Osteocyte (in vitro differentiated cells): ENCODE measurements at regions not wholly inside any gene's neighbourhood (a gene's known extent, or its start where the extent isn't known, plus 50 kb on each side); places are given as distances from the start of the nearest gene placed in this dataset.
"Not testable (repeated sequence)": the region's sequence is repeated elsewhere in the genome, so short reads cannot be mapped to it uniquely, and the experiment has no call there.

Experiments
- DNase-seq: peaks from one replicate; pipeline ENCODE4 v3.0.0; 2021; ENCODE audit warnings: mixed read lengths; ENCODE audit not compliant: unreplicated experiment; ENCODE audit errors: extremely low spot score
- H3K27ac Mint-ChIP-seq: one replicate; pipeline ENCODE4 v1.8.0; 2021; ENCODE audit warnings: mild to moderate bottlenecking, mixed read lengths; ENCODE audit not compliant: unreplicated experiment
- H3K27me3 Mint-ChIP-seq: one replicate; pipeline ENCODE4 v1.8.0; 2021; ENCODE audit warnings: mixed read lengths; ENCODE audit not compliant: unreplicated experiment
- H3K36me3 Mint-ChIP-seq: one replicate; pipeline ENCODE4 v1.8.0; 2021; ENCODE audit warnings: mixed read lengths; ENCODE audit not compliant: unreplicated experiment
- H3K4me1 Mint-ChIP-seq: one replicate; pipeline ENCODE4 v1.8.0; 2021; ENCODE audit warnings: mixed read lengths; ENCODE audit not compliant: unreplicated experiment
- H3K4me3 Mint-ChIP-seq: one replicate; pipeline ENCODE4 v1.8.0; 2021; ENCODE audit warnings: mild to moderate bottlenecking, moderate library complexity, mixed read lengths; ENCODE audit not compliant: unreplicated experiment
- H3K9me3 Mint-ChIP-seq: one replicate; pipeline ENCODE4 v1.8.0; 2021; ENCODE audit warnings: mixed read lengths; ENCODE audit not compliant: unreplicated experiment
- TF ChIP-seq, protein P1 (sequence below): fragments of 200-600 bp; sonication (generic); IDR thresholded peaks from 2 replicates; pipeline ENCODE4 v1.5.0; 2021; ENCODE audit warnings: antibody characterized with exemption, mild to moderate bottlenecking, moderate library complexity

DNA sequence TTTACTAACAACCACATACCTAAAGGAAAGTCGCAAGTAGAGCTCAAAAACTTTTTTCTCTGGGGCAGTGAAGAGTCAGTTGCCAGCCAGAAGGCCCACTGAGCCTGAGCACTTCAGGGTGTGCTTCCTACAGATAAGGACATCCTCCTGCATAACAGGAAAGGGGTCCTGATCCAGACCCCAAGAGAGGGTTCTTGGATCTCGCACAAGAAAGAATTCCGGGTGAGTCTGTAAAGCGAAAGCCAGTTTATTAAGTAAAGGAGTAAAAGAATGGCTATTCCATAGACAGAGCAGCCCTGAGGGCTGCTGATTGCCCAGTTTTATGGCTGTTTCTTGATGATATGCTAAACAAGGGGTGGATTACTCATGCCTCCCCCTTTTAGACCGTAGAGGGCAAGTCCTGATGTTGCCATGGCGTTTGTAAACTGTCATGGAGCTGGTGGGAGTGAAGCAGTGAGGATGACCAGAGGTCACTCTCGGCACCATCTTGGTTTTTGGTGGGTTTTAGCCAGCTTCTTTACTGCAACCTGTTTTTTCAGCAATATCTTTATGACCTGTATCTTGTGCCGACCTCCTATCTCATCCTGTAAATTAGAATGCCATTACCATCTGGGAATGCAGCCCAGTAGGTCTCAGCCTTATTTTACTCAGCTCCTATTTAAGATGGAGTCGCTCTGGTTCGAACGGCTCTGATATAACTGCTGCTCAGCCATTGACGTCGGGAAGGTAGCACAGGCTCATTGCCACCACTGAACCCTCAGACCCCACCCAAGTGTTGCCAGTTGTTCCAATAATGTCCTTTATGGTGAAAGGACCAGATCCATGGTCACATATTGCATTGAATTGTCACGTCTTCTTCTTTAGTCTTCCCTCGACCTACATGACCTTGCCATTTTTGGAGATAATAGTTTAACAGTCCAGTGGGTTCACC lies 96.6 kb upstream of the ERRFI1 start:
- Mint-ChIP-seq H3K27ac (peak overlapping the region; percentile 95), H3K36me3 (peaks cover 2% of the 10 kb centered on the region), H3K27me3 (no peaks in the 10 kb centered on the region), H3K9me3 (no peaks in the 10 kb centered on the region), H3K4me3 (no peak overlapping the region), H3K4me1 (peaks cover 48% of the 10 kb centered on the region)
- no peak for DNase-seq
- TF ChIP-seq, protein P1, sequence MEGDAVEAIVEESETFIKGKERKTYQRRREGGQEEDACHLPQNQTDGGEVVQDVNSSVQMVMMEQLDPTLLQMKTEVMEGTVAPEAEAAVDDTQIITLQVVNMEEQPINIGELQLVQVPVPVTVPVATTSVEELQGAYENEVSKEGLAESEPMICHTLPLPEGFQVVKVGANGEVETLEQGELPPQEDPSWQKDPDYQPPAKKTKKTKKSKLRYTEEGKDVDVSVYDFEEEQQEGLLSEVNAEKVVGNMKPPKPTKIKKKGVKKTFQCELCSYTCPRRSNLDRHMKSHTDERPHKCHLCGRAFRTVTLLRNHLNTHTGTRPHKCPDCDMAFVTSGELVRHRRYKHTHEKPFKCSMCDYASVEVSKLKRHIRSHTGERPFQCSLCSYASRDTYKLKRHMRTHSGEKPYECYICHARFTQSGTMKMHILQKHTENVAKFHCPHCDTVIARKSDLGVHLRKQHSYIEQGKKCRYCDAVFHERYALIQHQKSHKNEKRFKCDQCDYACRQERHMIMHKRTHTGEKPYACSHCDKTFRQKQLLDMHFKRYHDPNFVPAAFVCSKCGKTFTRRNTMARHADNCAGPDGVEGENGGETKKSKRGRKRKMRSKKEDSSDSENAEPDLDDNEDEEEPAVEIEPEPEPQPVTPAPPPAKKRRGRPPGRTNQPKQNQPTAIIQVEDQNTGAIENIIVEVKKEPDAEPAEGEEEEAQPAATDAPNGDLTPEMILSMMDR: no peak

DNA sequence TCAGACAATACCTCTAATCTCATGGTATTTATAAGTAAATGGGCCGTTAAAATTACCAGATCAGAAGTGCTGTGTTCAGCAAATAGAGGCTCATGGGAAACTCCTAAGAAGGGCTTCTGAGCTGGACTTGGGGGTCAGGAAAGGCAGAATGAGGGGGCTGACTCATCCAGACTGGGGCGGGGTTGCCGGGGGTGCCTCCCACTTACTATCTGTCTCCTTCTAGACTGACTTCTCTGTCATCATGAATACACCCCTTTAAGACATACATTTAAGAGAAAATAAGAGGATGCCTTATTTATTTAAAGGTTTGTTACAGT lies 96.0 kb upstream of the ERRFI1 start:
- peaks cover 50% of the 10 kb centered on the region for H3K4me1 Mint-ChIP-seq
- H3K27me3 Mint-ChIP-seq: no peaks in the 10 kb centered on the region
- H3K9me3 Mint-ChIP-seq: no peaks in the 10 kb centered on the region
- H3K27ac Mint-ChIP-seq: peak overlapping the region; percentile 95
- peaks cover 2% of the 10 kb centered on the region for H3K36me3 Mint-ChIP-seq
- TF ChIP-seq, protein P1: no peak
- no peak for DNase-seq
- no peak overlapping the region for H3K4me3 Mint-ChIP-seq

DNA sequence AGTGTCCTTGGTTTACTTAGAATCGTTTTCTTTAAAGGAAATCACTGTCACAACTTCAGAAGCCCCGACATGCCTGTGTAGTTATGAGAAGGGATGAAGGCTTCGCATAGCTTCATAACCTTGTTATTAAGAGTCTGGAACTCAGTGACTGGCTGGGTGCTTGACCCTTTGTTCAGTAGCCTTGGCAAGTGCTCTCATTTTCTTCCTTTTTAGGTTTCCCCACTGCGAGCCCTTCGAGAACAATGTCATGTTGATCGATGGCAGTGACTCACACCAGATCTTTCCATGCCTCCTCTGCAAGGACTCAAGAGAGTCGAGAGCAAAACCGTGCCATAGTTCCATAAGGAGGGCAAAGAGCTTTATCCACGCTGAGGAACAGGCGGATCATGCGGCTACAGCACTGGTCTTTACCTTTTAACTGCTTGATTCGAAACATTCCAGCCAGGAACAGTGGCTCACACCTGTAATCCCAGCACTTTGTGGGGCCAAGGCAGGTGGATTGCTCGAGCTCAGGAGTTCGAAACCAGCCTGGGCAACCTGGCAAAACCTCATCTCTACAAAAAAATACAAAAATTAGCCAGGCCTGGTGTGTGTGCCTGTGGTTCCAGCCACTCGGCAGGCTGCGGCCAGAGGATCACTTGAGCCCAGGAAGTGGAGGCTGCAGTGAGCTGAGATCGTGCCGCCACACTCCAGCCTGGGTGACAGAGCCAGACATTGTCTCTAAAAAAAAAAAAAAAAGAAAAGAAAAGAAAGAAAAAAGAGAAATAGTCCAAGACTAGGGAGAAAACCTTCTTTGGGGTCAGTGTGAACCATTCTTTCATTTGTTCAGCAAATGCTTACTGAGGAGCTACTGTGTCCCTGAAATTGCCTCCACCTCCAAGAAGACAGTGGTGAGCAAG lies 95.4 kb upstream of the ERRFI1 start:
- H3K27me3 Mint-ChIP-seq: no peaks in the 10 kb centered on the region
- DNase-seq: no peak

DNA sequence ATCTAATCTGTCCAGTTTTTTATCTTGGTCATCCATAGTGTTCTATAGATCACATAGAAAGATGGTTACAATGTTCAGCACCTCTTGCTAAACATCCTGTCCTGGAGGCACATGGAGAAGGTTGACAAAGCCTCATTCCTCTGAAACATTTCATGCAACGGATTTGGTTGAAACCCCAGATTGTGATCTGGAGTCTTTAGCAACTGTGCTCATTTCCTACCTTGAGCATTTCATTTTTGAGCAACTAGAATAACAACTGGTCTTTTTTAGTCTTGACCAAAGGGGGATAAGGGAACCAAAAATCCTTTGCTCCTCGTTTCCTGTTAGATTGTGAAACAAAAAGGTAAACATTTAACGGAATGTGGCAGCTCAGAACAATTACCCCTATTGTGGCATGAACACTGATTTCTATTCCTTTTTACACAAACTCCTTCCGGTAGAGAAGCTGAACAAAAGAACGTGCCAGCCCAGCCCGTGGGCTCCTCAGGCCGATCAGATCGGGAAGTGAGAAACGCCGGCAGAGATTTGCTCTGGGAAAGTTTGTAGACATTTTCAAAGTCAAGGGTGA lies 94.7 kb upstream of the ERRFI1 start:
- Mint-ChIP-seq H3K4me3 (peak overlapping the region; percentile 8), H3K36me3 (peaks cover 2% of the 10 kb centered on the region), H3K27me3 (no peaks in the 10 kb centered on the region), H3K9me3 (no peaks in the 10 kb centered on the region), H3K27ac (peak overlapping the region; percentile 95), H3K4me1 (peaks cover 61% of the 10 kb centered on the region)
- TF ChIP-seq, protein P1: no peak
- no peak for DNase-seq

More for the DNA sequence above, 95.4 kb upstream of the ERRFI1 start:
- Mint-ChIP-seq H3K9me3 (no peaks in the 10 kb centered on the region), H3K4me3 (peak overlapping the region; percentile 8), H3K27ac (peak overlapping the region; percentile 95), H3K36me3 (peaks cover 2% of the 10 kb centered on the region), H3K4me1 (peaks cover 54% of the 10 kb centered on the region)
- TF ChIP-seq, protein P1: no peak

DNA sequence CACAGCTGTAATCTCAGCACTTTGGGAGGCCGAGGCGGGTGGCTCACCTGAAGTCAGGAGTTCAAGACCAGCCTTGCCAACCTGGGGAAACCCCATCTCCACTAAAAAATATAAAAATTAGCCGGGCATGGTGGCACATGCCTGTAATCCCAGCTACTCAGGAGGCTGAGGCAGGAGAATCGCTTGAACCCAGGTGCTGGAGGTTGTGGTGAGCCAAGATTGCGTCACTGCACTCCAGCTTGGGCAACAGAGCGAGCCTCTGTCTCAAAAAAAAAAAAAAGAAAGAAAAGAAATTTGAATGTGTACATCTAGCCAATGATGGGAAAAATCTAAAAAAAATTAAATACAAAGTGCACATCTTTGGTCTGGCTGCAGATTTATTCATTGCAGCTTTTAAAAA lies 92.6 kb upstream of the ERRFI1 start:
- H3K27me3 Mint-ChIP-seq, H3K9me3 Mint-ChIP-seq, DNase-seq, H3K36me3 Mint-ChIP-seq, H3K4me3 Mint-ChIP-seq: not testable (repeated sequence)
- Mint-ChIP-seq H3K27ac (peak overlapping the region; percentile 97), H3K4me1 (peaks cover 76% of the 10 kb centered on the region)
